ENCODE measurements at regions not wholly inside any gene's neighbourhood (a gene's known extent, or its start where the extent isn't known, plus 50 kb on each side); places are given as distances from the start of the nearest gene placed in this dataset.

DNA sequence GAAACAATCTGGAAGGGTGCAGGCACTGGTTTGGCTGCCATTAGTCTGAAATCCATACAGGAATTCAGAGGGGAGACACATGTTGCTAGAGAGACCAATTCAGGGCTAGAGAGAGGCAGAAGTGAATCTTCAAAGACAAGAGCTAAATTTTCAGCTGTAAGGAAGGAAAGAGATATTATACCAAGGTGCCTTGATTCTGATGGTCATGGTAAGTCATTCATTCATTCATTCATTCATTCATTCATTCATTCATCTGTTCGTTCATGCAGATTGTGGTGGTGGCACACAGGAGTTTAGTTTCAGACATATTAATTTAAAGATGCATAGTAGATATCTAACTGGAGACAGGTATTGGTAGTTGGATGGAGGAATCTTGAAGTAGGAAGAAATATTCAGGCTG lies 1493.5 kb upstream of the TMEM132C start:
- no peak for DNase-seq

DNA sequence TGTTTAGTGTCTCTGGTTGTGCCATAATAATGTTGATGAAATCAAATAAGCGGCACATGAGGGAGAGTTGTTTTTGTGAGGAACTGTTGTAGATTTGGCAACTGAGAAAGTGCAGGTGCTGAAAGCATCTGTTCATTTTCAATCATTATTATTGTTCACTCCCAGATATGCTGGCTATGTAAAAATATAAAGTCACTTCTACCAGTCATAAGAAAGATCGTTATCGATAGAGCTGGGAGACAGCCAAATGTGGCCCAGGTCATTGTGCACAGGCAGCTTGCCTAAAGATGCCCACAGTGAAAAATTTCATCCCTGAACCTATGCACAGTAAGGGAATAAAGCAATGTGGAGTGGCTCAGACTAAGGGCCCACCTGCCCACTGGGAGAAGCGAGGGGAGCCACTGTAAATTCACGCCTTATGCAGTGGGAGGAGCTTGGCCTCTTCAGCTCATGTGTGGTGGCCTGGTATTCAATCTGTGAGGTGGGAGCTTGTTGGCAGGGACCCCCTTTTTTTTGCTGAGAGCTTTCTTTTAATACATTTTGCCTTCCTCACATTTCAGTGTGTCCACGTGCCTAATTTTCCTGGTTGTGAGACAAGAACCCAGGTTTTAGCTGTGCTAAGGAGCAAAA lies 1490.8 kb upstream of the TMEM132C start:
- no peak for DNase-seq

DNA sequence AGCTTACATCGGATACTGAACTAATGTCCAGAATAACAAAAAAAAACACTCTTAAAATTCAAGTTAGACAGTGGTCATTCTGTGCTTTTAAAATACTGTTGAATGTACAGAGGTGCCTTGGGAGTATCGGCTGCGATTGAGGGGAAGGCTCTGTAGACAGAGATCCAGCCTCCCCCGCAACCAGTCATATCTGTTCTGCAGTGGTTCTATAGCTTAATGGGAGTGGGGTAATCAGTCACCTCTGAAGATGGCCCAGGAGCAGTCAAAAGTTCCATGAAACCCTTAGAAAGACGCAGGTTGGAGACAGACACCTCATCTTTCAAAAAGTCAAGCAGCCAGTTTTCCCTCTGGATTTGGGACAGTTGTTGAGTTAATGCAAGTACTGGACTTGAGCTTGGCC lies 1486.6 kb upstream of the TMEM132C start:
- no peak for DNase-seq

DNA sequence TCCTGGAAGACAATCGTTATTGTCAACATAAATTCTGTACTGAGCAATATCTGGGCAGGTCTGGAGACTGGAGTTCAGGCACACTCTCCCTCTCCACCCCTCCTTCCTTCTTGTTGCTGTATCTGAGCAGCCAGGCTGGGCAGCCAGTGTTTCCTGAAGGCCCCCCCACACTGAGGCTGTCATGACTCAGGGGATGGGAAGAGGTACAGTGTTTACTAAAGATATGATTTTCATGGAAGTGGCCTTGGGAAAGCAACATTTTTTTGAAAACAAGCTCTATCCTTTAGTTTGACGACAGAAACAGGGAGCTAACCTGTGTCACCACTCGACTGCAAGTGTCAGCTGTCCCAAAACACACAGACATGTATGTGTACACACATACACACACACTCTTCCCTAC lies 1485.4 kb upstream of the TMEM132C start:
- no peak for DNase-seq

DNA sequence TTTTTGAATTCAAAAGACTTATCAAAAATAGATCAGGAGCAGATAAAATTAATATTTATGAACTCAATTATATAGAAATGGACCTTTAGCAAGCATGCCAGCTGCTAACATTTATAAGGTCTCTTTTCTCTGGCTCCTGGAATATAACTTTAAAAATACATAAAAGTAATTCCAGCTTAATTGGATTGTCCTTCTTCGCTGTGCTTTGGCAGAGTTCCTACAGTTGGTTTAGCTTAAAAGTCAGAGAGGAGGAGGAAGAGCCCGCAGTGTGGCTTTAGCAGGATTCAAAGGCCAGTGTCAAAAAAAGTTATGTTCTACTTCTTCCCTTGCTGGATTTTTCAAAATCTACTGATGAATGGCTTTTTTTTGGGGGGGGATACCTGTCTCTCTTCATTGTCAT lies 1484.9 kb upstream of the TMEM132C start:
- DNase-seq = no peak

DNA sequence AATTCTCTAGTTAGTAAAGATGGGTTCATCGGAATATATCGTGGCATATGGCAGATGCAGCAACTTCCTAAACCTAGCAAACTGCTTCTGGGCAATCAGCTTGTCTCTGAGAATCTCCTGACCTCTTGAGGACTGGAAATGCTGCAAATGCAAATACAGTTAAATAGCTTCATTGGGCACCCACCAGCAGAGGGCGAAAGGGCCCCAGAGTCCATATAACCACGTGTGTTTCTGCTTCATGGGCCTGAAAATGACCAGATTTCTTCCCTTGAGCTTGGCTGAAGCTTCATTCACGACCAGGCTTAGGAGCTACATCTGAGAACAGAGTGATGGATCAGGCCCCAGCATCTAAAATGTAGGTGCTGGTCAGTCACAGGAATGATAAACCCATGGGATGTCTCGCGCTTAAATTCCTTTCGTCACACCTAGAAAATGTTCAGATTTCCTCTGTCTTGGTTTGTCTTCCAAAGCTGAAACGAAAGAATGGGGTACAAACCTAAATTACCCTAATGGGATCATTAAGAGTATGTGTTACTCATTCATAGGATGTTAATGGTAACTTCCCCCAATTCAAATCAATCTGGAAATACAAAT lies 1482.5 kb upstream of the TMEM132C start:
- peak in 4 of 58 donors; percentile 1 to 14 (median 1) for DNase-seq

DNA sequence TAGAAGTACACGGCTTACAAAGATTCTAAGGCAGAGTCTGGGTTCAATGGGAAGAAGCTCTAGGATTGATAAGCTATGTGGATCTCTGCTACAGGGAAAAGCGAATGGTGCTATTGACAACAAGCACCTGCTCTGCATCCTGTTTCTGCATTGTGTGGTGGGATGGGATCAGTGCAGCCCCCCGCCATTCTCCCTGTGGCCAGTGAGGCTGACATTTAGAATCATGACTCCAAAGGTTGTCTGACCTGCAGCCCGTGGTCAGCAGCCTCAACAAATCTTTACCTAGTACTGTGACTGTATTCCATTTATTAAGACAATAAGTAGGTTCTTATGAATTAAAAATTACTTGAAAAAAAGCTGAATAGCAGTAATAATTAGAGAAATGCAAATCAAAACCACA lies 1477.0 kb upstream of the TMEM132C start:
- no peak for DNase-seq

DNA sequence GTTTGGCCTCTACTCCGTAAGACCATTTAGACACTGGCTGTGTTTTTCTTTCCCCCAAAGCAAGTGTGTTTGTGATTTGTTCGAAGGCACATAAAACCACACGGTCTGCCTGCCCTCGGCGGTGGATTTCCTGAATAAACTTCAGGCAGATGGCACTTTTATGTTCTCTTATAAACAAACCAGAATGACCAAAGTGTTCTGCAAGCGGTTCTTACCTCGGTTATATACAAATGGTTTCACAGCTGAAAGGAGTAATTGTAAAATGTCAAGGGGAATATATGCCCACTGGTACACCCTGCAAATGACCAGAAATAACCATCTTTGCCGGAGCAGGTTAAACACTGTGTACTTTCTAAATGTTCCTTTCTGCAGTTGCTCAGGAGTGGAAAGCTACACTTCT lies 1475.8 kb upstream of the TMEM132C start:
- no peak for DNase-seq

DNA sequence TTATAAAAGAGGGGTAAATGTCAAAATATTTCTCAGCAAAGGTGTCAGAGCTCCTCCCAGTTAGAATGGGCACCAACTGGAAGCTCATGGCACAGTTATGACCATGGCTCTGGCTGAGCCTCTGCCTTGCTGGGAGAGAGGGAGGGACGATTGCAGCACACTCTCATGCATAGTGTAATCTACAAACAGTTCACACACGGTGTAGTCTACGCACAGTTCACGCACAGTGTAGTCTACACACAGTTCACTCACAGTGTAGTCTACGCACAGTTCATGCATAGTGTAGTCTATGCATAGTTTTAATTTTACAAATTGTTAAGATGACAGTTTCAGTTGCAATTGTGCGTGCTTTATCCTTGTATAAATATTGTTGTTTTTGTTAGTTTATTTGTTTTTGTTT lies 1474.6 kb upstream of the TMEM132C start:
- no peak for DNase-seq

DNA sequence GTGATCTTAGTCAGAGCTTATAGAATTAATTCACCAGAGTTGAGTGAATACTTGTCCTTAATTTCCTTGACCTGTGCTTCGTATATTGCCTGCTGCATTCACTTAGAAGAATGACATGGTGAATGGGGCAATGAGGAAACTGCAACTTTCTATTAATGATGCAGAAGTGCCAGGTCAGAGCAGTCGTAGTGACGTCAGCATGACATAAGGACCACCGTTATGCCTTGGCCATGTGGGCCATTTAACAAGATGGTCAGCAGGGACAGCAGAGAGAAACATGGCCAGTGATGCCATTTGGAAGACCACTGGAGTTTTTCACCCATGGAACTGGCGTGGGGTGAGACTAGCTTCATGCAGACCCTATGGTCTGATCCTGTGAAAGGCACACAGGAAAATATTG lies 1469.4 kb upstream of the TMEM132C start:
- no peak for DNase-seq

DNA sequence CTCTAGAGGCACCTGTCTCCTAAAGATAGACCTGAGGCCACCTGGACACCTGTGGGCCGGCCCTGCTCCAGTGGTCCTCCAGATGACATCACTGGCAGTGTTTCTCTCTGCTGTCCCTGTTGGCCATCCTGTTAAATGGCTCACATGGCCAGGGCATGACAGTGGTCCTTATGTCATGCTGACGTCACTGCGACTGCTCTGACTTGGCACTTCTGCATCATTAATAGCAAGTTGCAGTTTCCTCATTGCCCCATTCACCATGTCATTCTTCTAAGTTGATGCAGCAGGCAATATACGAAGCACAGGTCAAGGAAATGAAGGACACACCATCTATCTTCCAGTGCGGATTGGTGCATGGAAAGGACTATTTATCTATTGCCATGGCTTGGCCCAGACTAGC lies 1468.5 kb upstream of the TMEM132C start:
- DNase-seq = no peak

DNA sequence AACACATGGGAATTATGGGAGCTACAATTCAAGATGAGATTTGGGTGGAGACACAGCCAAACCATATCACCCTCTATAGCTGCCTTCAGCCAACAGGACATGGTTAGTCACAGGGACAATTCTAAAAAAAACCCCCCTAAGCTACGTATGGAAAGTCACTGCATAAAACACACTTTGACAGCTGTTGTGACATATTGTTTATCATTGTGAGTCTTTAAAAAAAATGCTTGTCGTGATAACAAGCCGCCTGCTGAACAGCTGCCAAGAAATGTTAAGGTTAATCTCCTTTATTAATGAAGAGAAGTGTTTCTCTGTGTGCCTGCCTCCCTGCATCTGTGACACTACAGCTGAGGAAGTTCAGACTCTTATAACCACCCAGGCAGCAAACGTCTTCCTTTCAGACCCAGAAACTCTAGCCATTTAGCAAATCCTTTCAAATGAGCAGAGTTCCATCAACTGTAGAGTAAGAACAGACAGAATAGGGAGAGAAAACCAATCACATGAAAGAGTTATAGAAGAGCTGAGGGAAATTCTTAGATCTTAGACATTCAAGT lies 1459.6 kb upstream of the TMEM132C start:
- no peak for DNase-seq

DNA sequence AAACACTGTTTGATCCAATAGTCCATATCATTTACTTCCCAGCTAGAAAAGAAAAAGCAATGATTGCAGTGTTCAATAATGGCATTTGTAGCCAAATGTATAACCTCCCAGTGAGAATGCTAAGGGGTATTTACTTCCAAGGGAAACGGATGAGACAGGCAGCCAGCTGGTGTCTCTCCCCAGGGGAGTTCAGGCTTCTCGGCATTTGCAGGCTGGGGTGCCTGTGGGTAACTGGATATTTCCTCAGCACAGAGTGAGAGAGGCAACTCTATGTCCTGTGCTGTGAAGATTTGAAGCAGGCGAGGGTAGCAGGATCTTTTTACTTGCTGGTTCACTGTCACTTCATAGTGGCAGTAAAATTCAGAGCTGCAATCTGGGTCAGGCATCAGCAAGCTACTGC lies 1455.6 kb upstream of the TMEM132C start:
- no peak for DNase-seq

DNA sequence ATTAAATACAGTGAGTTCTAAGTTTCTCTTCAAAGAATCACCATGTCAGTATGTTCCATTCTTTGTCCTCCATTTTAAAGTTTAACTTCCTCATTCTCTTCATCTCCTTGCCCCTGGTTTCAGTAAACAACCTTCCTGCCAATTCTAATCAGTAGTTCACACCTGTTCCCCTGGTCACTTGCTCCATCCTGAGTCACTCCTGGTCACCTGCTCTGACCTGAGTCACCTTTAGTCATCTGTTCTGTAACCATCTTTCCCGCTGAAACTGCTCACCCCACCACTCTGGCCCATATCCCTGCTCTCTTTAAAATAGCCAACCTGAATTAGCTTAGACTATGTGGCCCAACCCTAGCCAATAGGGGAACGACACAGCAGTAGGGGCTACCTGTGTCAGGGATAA lies 1447.4 kb upstream of the TMEM132C start:
- no peak for DNase-seq

DNA sequence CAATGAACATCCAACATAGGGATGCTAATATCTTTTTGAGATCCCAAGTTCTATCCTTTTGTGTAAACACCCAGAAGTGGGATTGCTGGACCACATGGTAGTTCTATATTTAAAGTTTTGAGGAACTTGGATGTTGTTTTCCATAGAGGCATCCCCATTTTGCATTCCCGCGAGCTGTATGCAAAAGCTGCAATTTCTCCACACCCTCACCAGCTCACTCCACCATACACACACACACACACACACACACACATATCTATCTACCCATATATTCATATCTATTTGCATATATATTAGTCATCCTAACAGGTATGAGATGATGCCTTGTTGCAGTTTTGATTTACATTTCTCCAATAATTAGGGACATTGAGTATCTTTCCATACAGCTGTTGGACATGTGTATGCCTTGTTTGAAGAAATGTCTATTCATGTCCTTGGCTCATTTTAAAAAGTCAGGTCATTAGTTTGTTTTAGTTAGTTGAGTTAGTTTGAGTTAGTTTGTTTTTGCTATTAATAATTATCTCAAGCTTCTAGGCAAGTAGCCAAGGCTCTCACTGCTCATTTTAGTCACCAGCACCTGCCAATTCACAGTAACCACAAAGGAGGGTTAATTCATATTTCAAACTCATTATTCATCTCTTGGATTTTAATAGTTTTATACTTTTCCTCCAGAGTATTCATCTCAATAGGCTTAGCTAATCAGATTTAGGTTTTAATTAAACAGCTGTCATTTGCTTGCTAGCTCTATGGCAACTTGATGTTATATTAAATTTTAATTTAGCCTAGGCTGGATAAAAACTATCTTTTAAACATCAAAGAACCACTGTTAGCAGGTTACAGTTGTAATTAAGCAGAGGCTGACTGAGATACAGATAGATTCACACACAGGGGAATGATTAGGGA lies 1435.9 kb upstream of the TMEM132C start:
- DNase-seq = no peak

DNA sequence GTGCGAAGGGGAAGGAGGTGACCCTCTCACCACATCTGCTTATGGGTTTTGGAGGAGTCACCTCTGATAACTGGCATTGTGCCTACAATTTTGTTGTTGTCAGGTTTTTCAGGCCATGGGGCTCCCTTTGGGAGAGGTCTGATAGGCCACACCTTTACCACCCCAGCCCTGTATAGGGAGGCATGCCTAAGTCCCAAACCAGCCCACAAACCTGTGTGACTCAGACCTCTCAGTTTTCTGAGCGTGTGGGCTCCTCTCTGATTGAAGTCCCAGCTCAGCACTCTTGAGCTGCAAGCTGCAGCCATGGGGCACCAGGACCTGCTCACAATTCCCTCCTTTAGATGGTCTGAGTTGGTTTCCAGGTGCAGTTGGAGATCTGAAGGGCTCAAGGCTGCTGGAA lies 1429.3 kb upstream of the TMEM132C start:
- DNase-seq = no peak

DNA sequence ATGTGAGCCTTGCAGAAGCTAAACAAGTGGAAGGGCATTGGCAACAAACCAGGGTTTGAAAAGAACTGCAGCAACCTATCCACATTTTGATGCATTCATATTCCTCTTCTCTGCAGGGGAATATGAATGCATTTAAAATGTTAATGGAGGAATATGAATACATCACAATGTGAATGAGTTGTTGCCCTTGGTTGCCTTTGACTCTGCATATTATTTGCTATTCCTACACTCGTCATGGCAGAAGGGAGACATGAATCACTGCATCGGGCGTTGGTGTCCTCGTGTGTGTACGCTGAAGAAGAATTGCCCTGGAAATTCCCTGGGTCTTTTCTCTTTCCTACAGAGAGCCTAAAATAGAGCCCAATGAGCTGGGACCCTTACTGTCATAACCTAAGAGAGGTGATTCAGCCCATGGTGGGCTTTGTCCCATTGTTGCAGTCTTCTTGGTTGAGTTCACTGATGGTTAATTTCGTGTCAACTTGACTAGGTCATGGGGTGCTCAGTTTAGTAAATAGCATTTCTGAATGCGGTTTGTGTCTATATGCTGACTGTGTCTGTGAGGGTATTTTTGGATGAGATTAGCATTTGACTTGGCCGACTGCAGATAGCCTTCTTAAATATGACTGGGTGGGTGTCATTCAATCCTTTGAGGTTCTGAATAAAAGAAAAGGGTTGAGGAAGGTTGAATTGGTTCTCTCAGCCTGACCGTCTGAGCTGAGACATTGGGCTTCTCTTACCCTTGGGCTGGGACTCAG lies 1422.9 kb upstream of the TMEM132C start:
- no peak for DNase-seq

DNA sequence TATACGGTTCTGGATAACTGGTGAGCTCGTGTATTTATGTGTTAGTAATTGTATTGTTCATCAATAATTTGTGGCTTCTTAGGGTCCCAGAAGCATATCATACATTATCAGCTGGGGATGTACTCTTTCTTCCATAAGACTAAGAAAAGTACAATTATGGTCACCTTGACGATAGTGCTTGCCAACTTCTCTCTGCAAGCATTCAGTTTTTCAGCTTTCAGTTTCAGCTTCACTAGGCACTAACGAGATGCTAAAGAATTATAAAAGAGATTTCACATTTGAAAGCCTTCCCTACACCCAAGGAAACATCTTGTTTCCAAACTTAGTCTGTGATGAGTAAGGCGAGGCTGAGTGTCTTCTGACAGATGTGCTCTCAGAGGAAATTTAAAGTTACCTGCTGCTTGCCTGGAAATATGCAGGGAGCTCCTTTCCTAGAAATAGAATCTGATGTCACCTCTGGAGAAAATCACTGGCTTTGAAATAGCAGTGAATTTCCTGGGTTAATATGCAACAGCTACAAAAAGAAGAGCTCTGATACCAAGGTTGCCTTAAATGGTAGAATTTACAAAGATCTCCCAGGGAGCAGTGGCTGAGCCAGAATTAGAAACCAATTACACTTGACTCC lies 1419.9 kb upstream of the TMEM132C start:
- DNase-seq = peak in 2 of 58 donors; percentile 2 to 20

DNA sequence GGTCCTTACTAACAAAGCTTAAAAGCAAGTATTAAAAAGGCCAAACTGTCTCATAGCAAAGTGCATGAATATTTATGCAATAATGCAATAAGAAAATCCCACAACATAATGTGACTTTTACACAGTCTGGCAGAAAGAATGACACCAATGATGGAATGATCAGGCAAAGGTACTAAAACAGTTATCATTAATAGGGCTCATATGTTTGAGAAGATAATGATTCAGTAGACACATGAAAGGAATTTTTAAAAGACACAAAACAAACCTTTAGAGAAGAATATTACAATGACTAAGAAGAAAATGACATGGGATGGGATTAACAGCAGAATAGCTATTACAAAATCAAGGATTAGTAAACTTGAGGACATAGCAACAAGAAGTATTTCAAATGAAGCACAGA lies 1411.2 kb upstream of the TMEM132C start:
- DNase-seq = no peak

DNA sequence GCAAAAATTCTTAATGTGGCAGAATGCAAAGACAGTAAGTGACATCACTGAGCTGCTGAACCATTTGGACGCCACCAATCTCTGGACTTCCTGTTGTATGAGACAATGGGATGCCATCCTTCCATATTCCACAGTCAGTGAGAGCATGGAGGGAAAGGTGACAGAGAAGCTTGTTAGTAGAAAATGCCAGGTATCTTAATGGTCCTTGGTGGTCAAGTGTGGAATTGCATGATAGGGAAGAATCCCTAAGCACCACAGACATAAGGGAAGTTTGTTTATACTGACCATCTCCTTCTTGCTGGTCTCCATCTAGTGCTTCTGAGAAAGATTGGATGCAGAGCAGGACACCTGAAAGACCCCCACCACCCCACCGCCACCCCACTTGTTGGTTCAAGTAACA lies 1410.0 kb upstream of the TMEM132C start:
- DNase-seq = no peak

DNA sequence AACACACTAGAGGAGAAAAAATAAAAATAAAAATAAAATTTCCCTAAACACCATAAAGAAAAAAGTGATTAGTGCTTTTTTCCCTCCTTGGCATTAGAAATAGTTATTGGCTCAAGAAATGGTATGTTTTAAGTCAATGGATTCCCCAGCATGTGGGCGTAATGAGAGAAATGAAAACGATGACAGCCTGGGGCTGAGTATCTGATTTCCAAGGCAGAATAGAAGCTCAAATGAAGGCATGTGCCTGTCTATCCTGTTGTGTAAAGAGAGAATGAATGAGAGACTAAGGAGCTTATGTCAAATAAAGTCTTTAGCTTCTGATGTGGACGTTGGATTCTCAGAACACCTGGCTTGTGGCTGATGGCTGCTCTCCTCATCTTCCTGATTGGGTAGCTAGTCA lies 1408.4 kb upstream of the TMEM132C start:
- DNase-seq = no peak
